HS-27A (cell line): ENCODE measurements at regions not wholly inside any gene's neighbourhood (a gene's known extent, or its start where the extent isn't known, plus 50 kb on each side); places are given as distances from the start of the nearest gene placed in this dataset.

ENCODE experiments used
- DNase-seq: peaks from one replicate; pipeline ENCODE4 v3.0.0-alpha.2; 2012; ENCODE audit warnings: low read depth, missing footprints

GRCh38 chr3:19717736-19718135 is 216.3 kb downstream of the EFHB start:
- DNase-seq: no peak

- DNase-seq: no peak
These were observed 222.7 kb downstream of the EFHB start for GRCh38 chr3:19711160-19711782.

GRCh38 chr3:19702416-19703078 is 231.5 kb downstream of the EFHB start:
- no peak for DNase-seq

- no peak for DNase-seq
These were observed 245.2 kb downstream of the EFHB start for GRCh38 chr3:19688767-19689166.

GRCh38 chr3:19668163-19668562 is 265.9 kb downstream of the EFHB start:
- no peak for DNase-seq

- no peak for DNase-seq
These were observed 271.5 kb downstream of the EFHB start for GRCh38 chr3:19662486-19662885.

- DNase-seq: no peak
These were observed 281.7 kb downstream of the EFHB start for GRCh38 chr3:19652336-19652735.

- DNase-seq: no peak
These were observed 288.9 kb downstream of the EFHB start for GRCh38 chr3:19645093-19645492.

GRCh38 chr3:19644405-19644804 is 289.6 kb downstream of the EFHB start:
- no peak for DNase-seq

GRCh38 chr3:19641408-19641807 is 292.6 kb downstream of the EFHB start:
- DNase-seq: no peak

GRCh38 chr3:19632099-19633074 is 301.6 kb downstream of the EFHB start:
- no peak for DNase-seq

- DNase-seq: no peak
These were observed 335.1 kb downstream of the EFHB start for GRCh38 chr3:19598870-19599269.

- no peak for DNase-seq
These were observed 337.6 kb downstream of the EFHB start for GRCh38 chr3:19596408-19596807.

- no peak for DNase-seq
These were observed 338.1 kb downstream of the EFHB start for GRCh38 chr3:19595884-19596283.
